HG03442 (cell line): ENCODE measurements at regions not wholly inside any gene's neighbourhood (a gene's known extent, or its start where the extent isn't known, plus 50 kb on each side); places are given as distances from the start of the nearest gene placed in this dataset.
"Not testable (repeated sequence)": the region's sequence is repeated elsewhere in the genome, so short reads cannot be mapped to it uniquely, and the experiment has no call there.

Experiments
- ATAC-seq: cut with Tn5 transposase; IDR thresholded peaks from one replicate; pipeline ENCODE4 v1.9.1; 2021; ENCODE audit warnings: mild to moderate bottlenecking, moderate library complexity; ENCODE audit not compliant: unreplicated experiment

DNA sequence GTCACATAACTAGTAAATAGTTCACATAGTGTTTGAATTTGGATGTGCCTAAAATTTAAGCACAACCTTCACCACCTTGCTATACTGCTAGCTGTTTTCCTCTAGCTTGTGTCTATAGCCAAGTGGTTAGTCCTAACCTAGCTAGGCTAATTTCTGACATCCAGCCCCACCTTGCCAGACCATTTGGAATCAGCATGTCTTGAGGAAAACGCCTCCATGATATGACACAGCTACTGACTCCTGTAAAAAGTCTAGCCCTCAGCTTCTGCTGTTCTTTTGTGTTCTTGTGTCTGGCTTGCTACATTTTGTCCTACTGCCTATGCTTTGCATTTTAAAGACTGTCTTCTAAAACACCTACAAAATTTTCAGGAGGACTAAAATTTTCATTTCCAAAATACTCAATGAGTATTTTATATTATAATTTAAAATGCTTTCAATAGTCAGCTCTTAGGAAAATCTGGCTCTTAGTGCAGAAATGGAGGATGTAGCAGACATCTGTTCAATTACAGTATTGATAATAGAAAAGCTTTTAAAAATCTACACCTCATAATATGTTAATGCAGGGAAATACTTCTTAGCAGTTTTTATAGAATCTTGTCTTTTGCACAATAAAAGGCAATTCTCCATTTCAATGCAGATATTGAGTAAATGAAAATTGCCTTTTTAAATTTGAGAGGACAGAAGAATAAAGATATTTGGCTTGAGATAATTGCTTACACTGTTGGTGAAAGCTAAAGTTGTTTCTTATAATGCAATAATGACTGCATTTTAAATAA is 160.8 kb upstream of the APP start:
- ATAC-seq = no peak

DNA sequence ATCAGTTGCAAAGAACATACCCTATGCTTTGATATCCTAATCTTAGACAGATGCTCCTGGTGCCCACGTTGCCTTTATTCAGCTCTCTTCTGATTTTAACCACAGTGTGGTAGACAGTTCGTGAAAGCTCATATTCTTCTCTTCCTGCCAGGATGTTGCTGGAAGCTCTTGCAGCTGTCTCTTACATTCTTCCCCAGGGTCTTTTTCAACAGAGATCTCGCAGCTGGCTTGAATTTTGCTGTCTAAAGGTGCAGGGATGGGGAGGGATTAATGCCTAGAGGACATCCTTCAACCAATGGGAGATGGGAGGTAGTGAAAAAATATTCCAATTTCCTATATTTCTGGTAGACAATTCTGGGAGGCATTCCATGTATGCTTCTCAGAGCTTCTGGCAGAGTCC is 150.0 kb upstream of the APP start:
- no peak for ATAC-seq

DNA sequence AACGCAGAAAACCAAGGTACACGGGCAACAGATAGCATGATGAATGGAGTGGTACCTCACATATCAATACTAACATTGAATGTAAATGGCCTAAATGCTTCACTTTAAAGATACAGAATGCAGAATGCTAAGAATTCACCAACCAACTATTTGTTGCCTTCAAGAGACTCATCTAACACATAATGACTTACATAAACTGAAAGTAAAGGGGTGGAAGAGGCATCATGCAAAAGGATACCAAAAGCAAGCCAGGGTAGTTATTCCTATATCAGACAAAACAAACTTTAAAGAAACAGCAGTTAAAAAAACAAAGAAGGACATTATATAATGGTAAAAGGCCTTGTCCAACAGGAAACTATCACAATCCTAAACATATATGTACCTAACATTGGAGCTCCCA is 137.1 kb upstream of the APP start:
- no peak for ATAC-seq

DNA sequence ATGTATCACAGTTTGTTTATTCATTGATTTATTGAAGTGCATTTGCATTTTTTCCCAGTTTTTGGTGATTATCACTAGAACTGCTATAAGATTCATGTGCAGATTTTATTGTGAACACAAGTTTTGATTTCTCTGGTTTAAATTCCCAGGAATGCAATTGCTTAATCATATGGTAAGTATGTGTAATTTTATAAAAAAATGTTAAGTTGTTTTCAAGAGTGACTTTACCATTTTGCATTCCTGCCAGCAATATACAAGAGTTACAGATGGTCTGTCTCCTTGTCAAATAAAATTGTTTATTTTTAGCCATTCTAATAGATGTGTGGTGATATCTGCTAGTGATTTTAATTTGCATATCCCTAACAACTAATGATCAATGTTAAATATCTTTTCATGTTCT is 127.3 kb upstream of the APP start:
- ATAC-seq = no peak

DNA sequence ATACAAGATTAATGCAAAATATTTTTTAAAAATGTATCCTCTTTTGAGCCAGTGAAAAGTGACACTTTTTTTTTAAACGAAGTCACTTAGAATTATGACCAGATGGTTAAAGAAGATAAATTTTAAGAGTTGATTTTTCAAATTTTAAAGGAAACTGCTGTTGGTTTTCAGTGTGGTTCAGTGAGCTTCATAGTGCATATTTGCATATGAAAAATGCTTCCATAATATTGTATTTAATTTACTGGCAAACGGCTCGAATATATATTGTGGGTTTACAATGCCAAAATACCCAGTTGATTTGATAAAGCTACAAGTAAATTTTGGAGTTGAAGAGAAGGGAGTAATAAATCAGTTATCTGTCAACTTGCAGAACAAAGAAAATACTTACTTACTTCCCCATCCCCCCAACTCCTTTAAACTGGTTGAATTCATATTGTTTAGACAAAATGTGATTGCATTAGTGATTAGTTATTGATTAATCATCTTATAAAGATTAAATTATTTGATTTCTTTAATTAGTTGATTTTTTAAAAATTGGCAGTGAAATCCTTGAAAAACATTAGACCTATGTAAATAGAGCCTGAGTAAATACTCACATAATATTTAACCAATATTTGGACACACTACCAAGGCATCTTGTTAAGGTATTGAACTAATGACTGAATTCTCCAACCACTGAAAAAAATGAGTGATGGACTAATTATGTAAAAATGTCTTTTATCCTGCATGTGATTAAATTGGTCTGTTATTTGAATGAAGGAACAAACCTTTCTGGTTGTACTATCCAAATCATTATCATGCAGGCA is 122.8 kb upstream of the APP start:
- ATAC-seq = no peak

DNA sequence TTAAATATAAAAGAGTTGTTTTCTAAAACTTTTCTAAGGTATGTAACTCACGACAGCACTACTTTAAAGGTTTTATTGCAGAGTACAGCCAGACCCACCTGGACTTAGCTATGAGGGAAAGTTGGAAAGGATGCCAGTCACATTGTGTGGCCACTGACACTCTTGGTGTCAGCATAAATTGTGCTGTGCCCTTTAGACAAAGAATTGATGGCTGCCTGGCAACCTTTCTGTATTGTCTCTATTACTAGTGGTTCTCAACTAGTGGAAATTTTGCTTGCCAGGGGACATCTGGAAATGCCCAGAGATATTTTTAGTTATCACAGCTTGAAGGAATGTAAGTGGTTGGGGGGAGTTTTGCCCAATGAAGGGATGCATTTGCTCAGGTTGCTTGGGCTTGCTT is 117.5 kb upstream of the APP start:
- ATAC-seq = no peak

DNA sequence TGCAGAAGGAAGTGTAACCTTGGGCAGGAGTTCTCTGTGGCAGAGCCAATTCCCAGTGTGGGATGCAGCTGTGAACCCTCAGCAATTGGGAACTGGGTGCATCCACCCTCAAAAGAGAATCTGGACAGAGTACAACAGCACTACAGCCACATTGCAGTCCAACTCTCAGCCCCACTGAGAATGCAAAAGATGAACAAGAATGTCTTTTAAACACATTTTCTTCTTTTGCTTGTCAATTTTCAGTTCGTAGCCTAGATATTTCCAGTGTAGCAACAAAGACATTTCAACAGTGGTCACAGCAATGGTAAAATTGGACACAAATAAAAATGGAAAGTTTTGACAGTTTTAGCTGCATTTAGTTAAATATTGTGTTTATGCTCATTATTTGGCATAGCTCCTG is 114.0 kb upstream of the APP start:
- ATAC-seq = no peak

DNA sequence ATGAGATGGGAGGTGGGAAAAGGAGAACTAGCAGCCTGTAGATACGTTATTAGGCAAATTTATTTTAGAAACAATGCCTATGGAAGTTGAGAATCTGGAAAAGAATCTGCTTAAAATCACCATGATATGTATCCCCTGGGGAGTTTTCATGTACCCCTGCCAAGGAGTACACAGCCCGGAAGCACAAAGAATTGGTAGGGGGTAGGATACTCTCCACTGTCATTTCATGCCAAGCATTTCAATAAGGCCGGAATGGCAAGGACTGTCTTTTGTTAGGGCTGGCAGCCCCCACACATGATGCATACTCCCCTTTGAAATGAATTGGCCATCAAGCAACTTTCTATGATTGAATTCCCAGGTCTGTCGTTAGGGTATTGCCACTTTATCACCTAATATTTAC is 111.5 kb upstream of the APP start:
- ATAC-seq = no peak

DNA sequence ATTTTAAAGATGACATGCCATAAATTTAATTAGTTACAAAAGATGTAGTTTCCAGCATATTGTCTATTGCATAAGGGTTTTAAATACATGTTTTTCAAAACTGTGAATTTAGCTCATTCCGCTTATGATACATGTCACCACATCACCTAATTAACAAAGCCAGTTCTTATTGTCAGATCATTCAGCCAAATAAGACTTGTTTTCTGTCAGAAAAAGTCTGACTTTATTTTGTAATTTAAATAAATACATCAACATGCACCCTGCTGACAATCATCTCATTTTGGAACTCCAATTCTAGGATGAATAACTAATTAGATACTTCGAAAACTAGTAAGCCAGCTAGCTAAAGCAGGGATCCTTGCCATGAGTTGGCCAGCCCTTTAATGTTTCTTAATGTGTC is 110.9 kb upstream of the APP start:
- no peak for ATAC-seq

DNA sequence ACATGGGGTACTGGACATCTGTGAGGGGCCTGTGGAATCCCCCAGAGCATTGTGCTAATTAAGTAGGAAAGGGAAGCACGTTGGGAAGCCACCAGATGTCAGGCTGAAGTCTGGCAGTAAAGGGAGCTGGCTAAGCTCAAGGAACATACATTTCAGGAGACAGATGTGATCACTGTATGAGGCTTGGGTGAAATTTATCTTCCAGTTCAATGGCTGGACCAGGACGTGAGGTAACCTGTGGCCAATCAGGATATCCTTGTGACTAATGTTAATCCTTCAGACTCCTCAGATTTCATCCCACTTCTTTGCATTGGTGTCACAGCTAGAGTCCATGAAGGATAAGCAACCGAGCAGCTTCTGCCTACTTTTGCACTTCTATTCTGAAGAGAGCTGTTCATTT is 110.2 kb upstream of the APP start:
- no peak for ATAC-seq

DNA sequence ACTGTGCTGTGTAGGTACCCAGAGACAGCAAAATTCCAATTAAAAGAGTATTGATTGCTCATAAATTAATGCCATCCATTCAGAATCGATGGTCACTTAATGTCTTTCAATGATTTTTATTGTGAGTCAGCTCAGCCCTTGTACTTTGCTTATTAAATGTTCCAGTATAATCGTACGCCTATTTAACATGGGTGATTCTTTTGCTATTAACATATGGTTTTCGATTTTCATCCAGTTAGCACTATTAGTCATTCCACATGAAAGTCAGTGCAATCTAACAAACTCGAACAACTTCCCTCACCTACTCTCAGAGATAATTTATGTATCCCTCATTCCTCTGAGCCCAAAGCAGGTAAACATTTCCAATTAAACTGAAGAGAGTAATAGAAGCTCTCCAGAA is 109.6 kb upstream of the APP start:
- no peak for ATAC-seq

DNA sequence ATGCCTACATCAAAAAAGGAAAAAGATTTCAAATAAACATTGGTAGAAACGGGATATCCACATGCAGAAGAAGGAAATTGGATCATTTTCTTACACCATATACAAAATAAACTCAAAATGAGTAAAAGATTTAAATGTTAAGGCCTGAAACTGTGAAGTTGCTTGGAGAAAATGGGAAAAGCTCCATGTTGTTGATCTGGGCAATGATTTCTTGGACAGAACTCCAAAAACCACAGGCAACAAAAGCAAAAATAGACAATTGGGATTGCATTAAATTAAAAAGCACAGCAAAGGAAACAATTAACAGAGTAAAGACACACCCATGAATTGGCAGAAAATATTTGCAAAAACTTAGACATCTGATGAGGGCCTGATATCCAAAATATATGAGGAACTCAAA is 105.2 kb upstream of the APP start:
- ATAC-seq = no peak

DNA sequence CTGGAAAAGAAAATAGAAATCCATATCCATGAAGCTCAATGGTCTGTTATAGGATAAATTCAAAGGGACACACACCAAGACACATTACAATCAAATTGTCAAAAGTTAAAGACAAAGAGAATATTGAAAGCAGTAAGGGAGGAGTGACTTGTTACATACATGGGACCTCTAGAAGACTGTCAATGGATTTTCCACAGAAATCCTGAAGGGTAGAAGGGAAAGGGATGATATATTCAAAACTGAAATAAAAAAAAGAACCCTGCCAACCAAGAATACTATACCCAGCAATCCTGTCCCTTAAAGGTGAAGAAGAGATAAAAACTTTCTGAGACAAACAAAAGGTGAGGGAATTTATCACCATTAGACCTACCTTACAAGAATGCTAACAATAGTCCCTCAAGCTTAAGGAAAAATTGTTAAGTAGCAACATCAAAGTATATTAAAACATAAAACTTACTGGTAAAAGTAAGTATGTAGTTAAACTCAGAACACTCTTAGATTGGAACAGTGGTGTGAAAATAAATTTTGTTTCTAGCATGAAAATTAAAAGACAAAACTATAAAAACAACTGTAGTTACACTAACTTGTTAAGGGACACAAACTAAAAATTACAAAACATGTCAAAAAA is 103.2 kb upstream of the APP start:
- ATAC-seq = no peak

DNA sequence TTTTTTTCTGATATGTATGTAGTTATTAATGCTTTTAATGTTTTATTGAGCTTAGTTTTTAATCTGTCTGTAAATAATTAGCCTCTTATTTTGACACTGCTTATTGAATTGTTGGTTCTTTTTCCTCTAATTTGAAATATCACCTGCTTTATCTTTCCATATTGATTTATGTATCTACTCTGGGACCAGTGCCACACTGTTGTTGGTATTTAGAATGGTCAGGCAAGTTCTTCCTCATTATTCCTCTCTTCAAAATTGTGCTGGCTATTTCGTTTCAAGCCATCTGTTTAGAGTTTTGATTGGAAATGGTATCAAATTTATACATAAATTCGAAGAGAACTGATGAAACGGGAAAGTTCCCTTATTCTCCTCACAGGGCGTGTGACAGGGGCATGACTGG is 96.8 kb upstream of the APP start:
- no peak for ATAC-seq

DNA sequence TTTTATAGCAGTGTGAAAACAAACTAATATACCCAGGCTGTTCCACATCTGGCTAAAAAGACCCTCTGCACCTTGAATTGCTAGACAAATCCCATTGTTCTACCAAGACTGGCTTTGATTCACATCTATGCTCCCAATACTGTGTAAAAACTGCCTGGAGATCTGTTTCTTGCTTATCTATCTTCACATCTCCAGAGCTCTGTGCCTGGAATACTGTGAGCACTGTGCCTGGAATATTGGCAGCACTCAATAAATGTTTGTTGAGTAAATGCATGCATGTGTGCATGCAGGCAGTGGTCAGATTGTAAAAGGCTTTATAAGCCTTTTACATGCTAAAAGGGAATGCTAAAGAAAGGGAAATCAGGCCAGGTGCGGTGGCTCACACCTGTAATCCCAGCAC is 75.5 kb upstream of the APP start:
- no peak for ATAC-seq

DNA sequence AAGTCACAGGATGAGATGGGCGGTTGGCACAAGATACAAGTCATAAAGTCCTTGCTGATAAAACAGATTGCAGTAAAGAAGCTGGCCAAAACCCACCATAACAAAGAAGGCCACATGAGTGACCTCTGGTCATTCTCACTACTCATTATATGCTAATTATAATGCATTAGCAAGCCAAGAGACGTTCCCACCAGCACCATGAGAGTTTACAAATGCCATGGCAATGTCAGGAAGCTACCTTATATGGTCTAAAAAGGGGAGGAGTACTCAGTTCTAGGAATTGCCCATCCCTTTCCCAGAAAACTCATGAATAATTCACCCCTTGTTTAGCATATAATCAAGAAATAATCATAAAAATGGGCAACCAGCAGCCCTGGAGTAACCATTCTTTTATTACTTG is 74.9 kb upstream of the APP start:
- no peak for ATAC-seq

DNA sequence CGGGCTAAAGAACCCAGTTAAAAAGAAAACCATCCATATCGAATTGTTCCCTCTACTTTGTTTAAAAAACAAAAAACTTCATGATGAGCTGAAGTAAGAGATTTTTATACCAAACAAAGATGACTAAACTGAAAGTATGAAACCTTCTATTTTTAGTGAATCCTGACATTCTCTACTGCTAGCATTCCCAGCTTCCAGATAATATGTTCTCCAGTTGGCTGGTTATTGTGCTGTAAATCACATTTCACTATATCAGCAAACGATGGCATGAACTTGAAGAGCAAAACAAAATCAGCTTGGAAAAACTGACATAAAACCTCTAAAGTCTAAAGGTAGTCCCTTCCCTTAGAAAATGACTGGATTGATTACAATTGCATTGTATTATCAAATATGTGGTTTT is 68.1 kb upstream of the APP start:
- ATAC-seq = no peak

DNA sequence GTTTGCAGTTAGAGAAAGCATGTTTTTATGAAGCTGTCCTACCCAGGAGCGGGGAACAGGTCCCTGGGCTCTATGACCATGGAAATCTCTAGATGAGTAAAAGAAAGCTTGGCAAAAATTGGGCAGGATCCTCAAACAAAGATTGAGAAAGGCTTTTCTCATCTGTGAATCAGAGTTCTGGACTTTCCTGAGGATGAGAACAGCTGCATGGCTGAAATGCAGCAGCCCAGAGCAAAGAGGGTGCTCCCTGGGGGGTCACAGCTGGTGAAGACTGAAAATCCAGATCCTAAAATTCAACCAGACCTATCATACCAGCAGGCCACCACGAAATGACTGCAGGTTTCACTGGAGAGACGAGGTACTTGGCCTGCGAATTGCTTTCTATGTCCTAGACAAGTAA is 65.7 kb upstream of the APP start:
- no peak for ATAC-seq

DNA sequence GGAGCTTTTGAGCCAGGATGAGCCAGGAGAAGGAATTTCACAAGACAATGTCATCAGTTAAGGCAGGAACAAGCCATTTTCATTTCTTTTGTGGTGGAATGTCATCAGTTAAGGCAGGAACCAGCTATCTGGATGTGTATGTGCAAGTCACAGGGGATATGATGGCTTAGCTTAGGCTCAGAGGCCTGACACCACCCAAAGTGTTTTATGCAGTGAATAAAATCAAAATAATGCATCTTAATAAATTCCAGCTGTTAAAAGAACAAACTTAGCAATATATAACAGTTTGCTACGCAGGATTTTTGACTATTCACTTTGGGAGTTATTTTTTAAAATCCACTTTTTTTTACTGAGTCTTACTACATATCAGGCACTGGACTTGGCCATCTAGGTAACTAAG is 62.7 kb upstream of the APP start:
- ATAC-seq = not testable (repeated sequence)

DNA sequence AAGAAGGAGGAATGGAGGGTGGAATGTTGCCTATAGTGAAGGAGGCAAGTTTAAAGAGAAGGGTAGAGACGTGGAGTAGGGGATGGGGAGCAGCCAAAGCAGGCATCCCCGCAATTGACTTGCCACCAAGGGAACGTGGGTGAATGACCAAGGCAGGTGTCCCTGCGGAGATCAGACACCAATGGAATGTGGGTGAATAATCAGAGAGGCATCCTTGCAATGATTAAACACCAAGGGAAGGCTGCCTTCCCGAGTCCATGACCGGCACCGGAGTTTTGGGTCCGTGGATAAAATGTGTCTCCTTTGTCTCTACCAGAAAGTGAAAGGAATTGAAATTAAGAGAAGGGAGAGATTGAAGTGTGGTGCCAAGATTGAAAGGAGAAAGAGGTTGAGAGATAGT is 61.9 kb upstream of the APP start:
- not testable (repeated sequence) for ATAC-seq

DNA sequence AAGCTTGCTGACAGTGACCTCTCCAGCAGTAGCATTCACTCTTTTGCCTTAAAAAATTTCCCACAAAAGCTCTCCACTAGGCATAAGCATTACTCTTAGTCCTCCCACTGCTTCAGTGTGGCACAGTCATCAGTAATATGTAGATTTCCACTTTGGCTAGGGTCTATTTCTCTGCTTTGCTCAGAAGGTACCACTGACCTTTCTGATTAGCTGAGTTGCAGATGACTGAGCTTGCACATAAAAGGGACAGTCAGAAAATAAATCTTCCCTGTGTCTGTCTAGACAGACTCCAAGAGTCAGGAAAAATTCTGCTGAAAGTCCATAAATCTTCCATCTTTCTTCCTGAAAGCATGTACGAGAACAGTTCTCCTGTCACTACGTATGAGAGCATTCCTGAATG is 56.6 kb upstream of the APP start:
- ATAC-seq = no peak

DNA sequence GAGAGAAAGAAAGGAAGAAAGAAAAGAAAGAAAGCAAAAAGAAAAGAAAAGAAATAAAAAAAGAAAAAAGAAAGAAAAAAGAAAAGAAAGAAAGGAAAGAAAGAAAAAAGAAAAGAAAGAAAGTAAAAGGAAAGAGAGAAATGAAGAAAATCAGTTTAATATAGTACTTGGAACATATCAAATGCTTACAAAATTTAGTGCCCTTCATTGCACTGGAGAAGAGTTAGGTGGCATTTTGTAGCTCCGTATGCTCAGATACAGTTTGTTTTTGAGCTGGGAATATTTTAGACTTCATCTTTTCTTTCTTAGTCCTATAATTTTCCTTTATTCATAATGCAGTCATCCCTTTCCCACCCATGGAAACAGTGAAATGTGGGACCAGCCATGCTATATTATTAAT is 56.2 kb upstream of the APP start:
- no peak for ATAC-seq
